ENCODE measurements at regions not wholly inside any gene's neighbourhood (a gene's known extent, or its start where the extent isn't known, plus 50 kb on each side); places are given as distances from the start of the nearest gene placed in this dataset.

DNA sequence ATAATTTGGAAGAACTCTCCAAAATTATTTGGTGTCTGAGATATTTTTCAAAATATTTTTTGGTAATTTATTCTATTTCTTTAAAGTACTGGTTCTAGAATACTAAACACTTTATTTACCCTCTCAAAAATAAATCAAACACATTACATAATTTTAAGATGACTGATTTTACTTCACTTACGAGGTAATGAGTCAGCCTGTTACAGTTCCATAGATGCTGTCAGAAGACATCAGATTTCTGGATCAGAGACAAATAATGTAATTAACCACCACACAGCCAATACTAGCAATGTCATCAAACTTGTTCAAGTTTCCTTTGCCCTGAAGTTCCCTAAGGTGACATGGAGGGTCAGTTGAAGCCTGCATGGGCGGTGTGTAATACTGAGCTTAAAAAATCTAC lies 106.1 kb upstream of the CDH9 start:
- TF ChIP-seq GATA2 (IDR thresholded peaks at IDR 0.05; ENCODE audit: low read depth, low read length), result no peak
- no peak for TF ChIP-seq GATA3 (IDR thresholded peaks at IDR 0.05; ENCODE audit: low read depth, low read length)

DNA sequence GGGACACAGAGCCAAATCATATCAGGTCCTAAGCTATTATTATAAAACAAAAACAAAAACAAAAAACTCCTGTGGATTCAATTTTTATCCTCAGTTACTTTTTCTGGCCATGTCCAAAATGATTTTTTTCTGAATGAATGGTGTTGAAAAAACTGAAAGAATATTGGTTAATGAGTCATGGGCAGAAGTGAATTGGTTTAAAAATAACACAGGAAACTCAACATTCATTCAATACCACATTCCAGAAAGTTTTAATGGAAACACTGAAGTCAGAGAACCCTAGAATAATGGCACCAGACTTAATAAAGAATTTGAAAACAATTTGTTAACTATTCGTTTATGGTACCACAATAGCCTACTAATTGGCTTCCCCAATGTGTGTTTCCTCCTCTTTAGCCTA lies 102.4 kb upstream of the CDH9 start:
- TF ChIP-seq GATA2 (IDR thresholded peaks at IDR 0.05; ENCODE audit: low read depth, low read length) (no peak), GATA3 (IDR thresholded peaks at IDR 0.05; ENCODE audit: low read depth, low read length) (no peak)

DNA sequence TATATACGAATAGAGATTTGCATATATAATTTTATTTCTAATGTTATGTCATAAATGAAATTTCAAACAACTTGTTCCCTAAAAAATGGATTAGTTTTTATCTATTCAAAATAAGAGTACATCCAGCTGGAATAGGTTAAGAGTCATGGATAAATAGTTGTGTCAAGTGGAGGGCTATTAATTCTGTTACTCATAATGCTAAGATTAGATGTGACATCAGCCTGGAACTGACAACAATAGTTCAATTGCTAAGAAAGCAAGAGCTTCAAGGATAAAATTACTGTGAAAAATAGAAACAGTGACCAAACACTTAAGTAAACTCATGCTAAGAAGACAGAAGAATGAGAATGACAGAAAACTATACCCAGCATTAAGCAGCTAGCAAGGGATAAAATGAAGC lies 92.2 kb upstream of the CDH9 start:
- TF ChIP-seq GATA2 (IDR thresholded peaks at IDR 0.05; ENCODE audit: low read depth, low read length) (no peak), GATA3 (IDR thresholded peaks at IDR 0.05; ENCODE audit: low read depth, low read length) (no peak)

DNA sequence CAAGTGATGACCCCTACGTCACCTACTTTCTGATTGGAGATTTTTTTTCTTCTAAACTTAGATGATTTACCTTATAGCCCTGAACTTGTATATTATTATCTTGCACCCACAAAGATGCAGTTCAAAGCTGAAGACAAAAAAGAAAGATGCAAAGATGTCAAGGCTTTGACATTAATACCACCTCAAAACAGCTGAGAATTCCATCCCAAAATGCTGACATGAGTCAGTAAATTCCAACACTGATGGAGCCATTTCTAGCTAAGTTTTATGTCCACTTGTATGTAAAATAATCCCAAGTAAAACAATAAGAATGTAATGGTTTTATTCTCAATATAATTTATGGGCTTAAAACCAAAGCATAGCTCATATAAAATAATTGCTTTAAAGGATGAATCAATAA lies 91.5 kb upstream of the CDH9 start:
- no peak for TF ChIP-seq GATA3 (IDR thresholded peaks at IDR 0.05; ENCODE audit: low read depth, low read length)

DNA sequence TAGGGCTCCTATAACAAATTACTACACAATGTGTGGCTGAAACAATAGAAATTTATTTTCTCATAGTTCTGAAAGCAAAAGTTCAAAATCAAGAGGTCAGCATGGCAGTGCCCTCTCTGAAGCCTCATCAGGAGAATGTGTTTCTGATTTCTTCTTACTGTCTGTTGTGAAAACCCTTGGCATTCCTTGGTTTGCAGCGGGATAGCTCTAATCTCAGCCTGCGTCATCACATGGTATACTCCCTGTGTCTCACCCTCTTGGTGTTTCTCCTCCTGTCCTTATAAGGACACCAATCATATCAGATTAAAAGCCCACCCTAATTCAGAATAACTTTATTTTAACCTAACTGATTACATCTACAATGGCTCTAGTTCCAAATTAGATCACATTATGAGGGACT lies 87.5 kb upstream of the CDH9 start:
- TF ChIP-seq GATA3 (IDR thresholded peaks at IDR 0.05; ENCODE audit: low read depth, low read length) (no peak), GATA2 (IDR thresholded peaks at IDR 0.05; ENCODE audit: low read depth, low read length) (no peak)

DNA sequence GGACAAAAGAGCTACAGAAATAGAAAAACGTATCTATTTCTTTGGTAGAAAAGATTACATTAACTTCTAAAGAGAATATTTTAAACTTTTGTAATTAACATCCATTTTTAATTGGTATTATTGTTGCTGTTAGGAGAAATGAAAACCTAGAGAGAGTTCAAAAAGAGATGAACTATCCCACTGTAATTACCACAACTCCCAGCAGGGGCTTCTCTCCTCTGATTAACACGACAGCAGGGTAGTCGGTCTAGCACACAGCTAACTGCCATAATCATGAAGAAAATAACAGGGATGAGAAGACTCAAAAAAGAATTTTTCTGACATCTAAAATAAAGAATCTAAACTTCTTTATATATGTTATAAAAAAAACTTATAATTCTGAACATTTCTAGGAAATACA lies 86.2 kb upstream of the CDH9 start:
- TF ChIP-seq GATA2 (IDR thresholded peaks at IDR 0.05; ENCODE audit: low read depth, low read length) (no peak), GATA3 (IDR thresholded peaks at IDR 0.05; ENCODE audit: low read depth, low read length) (no peak)

DNA sequence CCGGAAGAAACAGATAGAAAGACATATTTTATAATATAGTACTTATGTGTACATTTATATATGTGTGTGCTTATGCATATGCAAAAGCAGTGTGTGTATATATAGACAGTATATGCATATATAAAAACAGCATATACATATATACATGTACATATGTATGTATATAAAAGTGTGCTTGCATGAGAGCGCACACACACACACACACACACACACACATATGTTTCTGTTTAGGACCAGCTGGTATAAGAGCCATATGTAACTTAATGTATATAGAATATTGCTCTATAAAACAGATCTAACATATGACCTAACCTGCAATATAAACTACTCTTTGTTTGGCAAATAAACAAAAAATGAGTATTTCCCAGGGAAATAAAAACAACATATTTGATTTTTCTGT lies 65.1 kb upstream of the CDH9 start:
- TF ChIP-seq GATA2 (IDR thresholded peaks at IDR 0.05; ENCODE audit: low read depth, low read length) (no peak), GATA3 (IDR thresholded peaks at IDR 0.05; ENCODE audit: low read depth, low read length) (no peak)

DNA sequence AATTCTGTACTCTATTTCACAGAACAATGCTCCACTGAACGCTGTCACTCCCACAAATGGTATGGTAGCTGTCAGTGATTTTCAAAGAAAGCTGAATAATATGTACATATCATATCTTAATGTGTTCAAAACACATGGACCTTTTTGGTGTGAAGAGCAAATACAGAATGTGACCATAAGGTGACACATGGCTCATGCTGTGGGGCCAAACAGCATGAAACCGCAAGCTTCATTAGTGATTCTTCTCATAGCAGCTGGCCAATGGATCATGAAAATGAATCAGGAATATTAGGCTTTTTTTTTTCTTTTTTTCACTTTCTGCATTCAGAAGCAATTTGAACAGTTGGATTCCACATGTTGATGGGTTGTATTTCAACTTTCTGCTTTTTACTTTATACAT lies 54.9 kb upstream of the CDH9 start:
- TF ChIP-seq GATA2 (IDR thresholded peaks at IDR 0.05; ENCODE audit: low read depth, low read length), result no peak
- TF ChIP-seq GATA3 (IDR thresholded peaks at IDR 0.05; ENCODE audit: low read depth, low read length), result no peak

DNA sequence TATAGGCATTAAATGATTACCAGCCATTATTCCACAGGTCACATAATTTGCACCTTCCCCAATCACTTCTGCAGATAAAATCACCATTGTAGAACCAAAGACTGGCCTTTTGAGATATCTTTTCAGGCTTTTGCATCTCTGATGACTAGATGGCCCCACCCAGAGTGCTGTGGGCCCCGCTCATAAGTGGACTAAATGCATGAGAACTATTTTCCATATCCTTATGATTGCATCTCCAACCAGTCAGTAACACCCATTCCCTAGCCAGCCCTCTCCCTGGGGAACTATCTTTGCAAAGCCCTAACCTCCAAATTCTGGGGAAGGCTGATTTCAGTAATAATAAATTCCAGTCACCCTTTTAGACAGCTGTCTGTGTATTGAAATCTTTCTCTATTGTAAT lies 53.5 kb upstream of the CDH9 start:
- TF ChIP-seq GATA3 (IDR thresholded peaks at IDR 0.05; ENCODE audit: low read depth, low read length) (no peak), GATA2 (IDR thresholded peaks at IDR 0.05; ENCODE audit: low read depth, low read length) (no peak)
